Right hindlimb (tissue), 1 donor: ENCODE measurements at regions not wholly inside any gene's neighbourhood (a gene's known extent, or its start where the extent isn't known, plus 50 kb on each side); places are given as distances from the start of the nearest gene placed in this dataset.

Source experiments
- DNase-seq: peaks from one replicate; pipeline ENCODE4 v3.0.0-alpha.2; 2018

- no peak for DNase-seq
Observed at GRCh38 chr2:236692937-236693336, 123.3 kb downstream of the ACKR3 start.

GRCh38 chr2:236693531-236693930 lies 123.9 kb downstream of the ACKR3 start:
- DNase-seq = peak; percentile 6

DNA sequence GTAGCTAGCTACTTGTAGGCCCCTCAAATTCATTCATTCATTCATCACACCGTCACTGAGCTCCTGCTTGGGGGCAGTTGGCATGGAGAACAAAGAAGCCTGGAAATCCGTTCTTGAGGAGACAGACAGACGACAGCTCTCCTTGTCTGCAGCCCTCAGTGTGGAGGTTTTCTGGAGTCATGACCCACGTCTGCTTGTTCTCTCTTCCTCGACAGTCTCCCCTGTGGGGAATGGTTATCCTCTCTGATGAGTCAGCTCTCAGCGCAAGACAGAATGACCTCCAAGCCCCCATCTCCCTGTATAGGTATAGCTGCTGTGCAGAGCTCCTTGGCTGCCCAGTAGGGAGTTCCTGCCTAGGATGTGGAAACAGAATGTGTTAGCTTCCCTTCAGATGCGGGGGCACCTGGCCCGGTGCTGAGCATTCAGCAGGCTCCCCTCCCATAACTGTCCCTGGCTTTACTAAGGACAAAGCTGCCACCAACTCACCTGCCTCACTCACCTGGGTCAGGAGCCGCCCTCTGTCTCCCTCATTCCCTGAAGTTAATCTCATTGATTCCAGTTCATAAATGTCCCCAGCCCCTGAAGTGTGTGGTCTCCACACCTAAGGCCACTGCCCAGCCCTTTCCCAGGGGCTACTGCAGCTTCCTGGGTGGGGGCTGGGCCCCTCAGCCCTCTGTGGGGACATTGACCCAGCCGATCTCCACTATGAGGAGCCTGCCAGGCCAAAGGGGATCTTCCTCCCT lies 124.7 kb downstream of the ACKR3 start:
- peak; percentile 10 for DNase-seq

GRCh38 chr2:236696834-236697233 lies 127.2 kb downstream of the ACKR3 start:
- DNase-seq = no peak

GRCh38 chr2:236698016-236698627 lies 128.5 kb downstream of the ACKR3 start:
- DNase-seq = no peak

- DNase-seq = no peak
Observed at GRCh38 chr2:236700703-236701102, 131.1 kb downstream of the ACKR3 start.

DNA sequence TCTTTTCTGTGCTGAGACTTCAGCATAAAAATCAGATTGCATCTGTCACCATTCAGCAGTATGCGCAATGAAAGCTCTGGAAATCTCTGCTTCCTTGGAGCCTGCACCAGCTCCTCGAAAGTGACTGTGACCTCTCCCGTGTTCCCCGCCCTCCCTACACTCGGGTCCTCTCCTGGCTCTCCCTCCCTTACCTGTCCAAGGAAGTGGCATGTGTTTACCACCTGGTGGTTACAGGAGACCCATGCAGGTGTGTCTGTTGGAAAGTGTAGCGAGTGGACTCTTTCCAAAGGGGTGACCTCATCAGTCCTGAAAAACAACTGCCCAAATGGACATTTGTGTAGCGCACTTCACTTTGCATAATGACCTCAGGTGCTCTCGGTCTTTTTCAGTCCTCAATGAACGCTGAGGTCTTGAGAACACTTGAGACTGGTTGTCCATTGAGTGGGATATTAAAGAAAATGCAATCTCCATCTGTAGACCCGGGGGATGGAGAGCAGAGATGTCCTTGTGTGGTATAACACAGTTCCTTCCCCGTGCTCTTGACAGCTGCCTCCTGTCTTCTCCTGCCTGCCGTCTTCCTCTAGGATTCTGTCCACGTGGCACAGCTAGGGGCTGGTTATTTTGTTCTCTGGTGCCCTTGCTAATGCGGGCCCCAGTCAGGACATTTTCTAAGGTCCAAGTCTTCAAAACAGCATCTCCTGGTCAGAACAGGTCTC lies 133.2 kb downstream of the ACKR3 start:
- DNase-seq = no peak

DNA sequence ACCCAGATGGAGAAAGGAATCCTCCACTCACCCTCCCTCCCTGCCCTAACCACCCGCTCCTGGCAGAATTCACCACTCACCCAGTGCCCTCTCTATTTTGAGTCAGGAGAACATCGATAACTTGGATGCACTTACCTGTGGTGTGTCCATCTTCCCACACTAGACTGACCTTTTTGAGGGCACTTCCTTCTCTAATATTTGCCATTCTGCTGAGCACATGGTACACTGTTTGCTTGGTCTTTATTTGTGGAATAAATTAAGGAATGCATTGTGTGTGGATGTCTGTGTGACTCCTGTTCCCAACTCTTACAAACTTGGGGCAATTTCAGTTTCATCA lies 133.7 kb downstream of the ACKR3 start:
- no peak for DNase-seq

GRCh38 chr2:236703906-236704305 lies 134.3 kb downstream of the ACKR3 start:
- DNase-seq = no peak

DNA sequence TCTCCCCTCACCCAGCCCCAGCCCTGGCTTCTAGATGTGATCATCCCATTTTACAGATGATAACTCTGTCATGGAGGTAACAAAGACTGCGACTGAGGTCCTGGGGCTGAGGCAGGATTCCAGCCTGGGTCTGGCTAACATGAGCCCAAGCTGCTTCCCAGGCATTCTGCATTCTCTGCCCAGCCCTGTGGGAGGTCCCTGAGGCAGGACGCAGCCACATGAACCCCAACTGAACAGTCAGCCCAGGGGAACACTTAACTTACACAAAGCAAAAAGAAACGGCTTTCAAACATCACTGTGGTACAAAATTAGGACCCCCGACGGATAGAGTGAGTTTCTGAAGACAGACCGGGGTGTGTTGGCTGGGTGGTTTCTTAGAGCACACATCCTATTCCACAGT lies 135.3 kb downstream of the ACKR3 start:
- DNase-seq = no peak

GRCh38 chr2:236705295-236706105 lies 135.9 kb downstream of the ACKR3 start:
- DNase-seq = no peak

- DNase-seq = no peak
Observed at GRCh38 chr2:236706288-236706687, 136.7 kb downstream of the ACKR3 start.

DNA sequence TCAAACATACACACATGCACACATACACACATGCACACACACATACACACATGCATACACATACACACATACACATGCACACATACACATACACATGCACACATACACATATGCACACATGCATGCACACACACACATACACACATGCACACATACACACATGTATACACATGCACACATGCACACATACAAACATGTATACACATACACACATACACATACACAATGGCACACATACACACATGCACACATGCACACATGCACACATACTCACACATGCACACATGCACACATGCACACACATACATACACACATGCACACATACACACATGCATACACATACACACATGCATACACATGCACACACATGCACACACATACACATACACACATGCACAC lies 137.2 kb downstream of the ACKR3 start:
- no peak for DNase-seq

DNA sequence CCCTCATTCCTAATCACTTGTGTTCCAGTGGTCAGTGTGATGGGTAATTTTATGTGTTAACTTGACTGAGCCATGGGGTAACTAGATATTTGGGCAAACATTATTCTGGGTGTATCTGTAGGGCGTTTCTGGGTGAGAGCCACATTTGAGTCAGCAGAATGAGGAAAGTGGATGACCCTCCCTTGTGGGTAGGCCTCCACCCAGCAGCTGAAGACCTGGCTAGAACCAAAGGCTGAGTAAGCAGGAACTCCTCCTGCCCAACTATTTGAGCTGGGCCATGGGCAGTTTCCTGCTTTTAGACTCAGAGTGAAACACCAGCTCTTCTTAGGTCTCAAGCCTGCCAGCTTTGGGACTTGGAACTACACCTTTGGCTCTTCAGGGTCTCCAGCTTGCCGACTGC lies 141.8 kb downstream of the ACKR3 start:
- no peak for DNase-seq

DNA sequence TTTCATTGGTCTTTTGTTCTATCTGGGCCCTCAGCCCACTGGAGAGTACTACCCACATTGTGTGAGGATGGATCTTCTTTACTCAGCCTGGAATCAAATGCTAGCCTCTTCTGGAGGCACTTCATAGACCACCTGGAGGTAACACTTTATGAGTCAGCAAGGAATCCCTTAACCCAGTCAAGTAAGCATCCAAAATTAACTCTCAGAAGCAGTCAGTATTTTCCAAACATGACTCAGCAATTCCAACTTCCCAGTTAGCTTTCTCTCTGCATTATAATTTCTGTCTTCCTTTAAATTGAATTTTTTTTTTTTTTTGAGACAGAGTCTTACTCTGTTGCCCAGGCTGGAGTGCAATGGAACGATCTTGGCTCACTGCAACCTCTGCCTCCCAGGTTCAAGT lies 142.7 kb downstream of the ACKR3 start:
- no peak for DNase-seq

- DNase-seq = no peak
Observed at GRCh38 chr2:236712961-236713673, 143.5 kb downstream of the ACKR3 start.

DNA sequence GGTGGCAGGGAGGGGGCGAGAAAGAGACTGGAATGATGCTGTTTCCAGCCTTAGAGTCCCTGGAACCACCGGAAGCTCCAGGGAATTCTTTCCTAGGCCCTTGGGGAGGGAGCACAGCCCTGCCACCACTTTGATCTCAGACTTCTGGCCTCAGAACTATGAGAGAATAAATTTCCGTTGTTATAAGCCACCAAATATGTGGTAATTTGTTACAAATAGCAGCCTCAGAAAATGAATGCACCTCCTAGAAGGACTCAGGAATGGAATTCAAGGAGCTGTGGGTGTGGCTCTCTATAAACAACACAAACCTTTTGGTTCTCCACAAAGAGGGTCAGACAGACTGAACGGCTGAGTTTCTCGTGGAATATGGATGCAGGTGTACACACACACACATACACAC lies 144.5 kb downstream of the ACKR3 start:
- no peak for DNase-seq

GRCh38 chr2:236715077-236715476 lies 145.5 kb downstream of the ACKR3 start:
- DNase-seq = no peak

DNA sequence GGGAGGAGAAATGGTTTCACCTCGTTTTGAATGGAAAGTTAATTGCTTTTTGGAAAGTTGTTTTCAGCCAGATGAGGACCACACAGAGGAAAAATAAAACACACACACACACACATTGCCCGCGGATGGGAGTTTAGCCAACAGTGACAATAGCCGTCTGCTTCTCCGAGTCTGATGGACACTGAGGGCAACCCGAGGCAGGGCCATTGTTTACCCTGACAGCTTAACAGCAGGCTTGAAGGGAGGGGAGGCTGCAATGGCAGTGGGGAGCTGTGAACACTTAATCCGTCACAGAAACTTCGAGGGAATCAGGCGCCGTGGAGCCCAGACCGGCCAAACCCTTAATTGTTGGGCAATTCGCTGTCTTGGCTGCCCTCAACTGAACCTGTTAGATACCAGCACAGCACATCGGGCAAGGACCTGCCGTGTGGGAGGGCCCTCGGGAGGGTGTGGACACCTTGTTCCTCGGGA lies 145.9 kb downstream of the ACKR3 start:
- DNase-seq = no peak

- no peak for DNase-seq
Observed at GRCh38 chr2:236717120-236717519, 147.5 kb downstream of the ACKR3 start.

DNA sequence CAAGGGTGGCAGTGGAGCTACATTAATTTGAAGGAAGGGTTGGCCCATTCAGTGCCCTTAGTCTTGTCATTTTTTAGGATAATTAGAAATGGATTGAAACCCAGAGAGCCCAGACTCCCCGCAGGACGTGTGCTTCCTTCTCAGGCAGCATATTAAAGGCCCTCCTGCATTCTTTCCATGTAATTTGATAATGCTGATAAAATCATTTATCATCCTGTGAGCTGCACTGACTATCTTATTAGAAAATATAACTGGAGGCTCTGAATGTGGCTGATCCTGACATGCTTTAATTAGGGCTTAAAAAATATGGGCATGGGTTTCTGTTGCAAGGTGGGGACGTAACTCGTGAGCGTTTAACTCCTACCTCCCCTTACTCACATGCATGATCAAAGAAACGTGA lies 148.1 kb downstream of the ACKR3 start:
- DNase-seq = no peak

DNA sequence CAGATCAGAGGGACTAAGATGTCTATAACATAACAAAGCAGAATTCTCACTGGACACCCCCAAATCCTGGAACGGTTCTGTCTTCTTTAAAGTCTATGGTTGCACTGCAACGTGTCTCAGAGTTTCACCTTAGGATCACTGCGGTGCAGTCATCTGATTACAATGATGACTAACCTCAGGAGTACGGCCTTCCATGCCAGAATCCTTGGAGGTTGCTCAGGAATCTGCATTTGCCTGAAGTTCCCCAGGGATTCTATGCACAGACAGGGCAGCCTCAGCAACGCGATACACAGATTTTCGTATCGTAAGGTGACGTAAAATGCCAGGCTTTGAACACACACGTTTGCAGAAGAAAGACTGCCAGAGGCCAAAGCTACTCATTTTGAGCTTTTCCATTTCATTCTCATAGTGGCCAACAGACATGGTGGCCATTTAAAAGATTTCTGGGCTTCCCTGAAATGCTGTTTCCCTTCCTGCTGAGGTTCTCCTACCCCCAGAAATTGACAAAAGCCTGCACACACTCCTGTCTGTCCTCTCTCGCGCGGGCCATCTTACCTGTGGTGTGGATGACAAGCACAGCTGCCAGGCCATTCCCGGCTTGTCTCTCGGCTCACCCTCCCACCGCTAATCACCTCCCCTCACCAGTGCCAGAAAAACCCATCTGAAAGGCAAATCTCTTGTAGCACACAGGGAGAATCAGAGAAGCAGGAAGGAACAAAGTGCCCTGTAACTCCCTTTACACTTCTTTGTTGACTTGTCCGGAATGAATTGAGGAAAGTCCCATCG lies 148.8 kb downstream of the ACKR3 start:
- no peak for DNase-seq
